OCI-LY1 (cell line): ENCODE measurements at regions not wholly inside any gene's neighbourhood (a gene's known extent, or its start where the extent isn't known, plus 50 kb on each side); places are given as distances from the start of the nearest gene placed in this dataset.

Experiments
- H2AFZ ChIP-seq: fragments of 200-600 bp; sonication (generic), shearing (Covaris generic); 2 replicates; pipeline ENCODE4 v1.6.0; 2014; ENCODE audit warnings: antibody characterized with exemption, mild to moderate bottlenecking, low read length
- H3F3A ChIP-seq: fragments of 200-600 bp; sonication (generic), shearing (Covaris generic); 2 replicates; pipeline ENCODE4 v1.6.0; 2014; ENCODE audit warnings: mild to moderate bottlenecking, antibody characterized with exemption, low read length, moderate library complexity; ENCODE audit not compliant: insufficient read depth
- H3K27ac ChIP-seq: fragments of 200-600 bp; sonication (generic); 2 replicates; pipeline ENCODE4 v1.5.1; 2014; ENCODE audit warnings: low read length, mixed run types, mild to moderate bottlenecking, low read depth; ENCODE audit not compliant: poor library complexity, severe bottlenecking
- H3K27me3 ChIP-seq: fragments of 200-600 bp; sonication (generic); 2 replicates; pipeline ENCODE4 v1.6.0; 2014; ENCODE audit warnings: antibody characterized with exemption, mild to moderate bottlenecking, low read length, moderate library complexity; ENCODE audit not compliant: insufficient read depth
- H3K36me3 ChIP-seq: fragments of 200-600 bp; sonication (generic); 2 replicates; pipeline ENCODE4 v1.6.1; 2014; ENCODE audit warnings: mild to moderate bottlenecking, antibody characterized with exemption, low read length, moderate library complexity, mixed read lengths; ENCODE audit not compliant: insufficient read depth
- H3K4me1 ChIP-seq: fragments of 200-600 bp; sonication (generic); 2 replicates; pipeline ENCODE4 v1.5.1; 2014; ENCODE audit warnings: mild to moderate bottlenecking, low read length, moderate library complexity; ENCODE audit not compliant: insufficient read depth, severe bottlenecking
- H3K4me2 ChIP-seq: fragments of 200-600 bp; sonication (generic), shearing (Covaris generic); 2 replicates; pipeline ENCODE4 v1.6.1; 2014; ENCODE audit warnings: low read length
- H3K4me3 ChIP-seq: fragments of 200-600 bp; sonication (generic); 2 replicates; pipeline ENCODE4 v1.5.1; 2014; ENCODE audit warnings: low read length, low read depth, mild to moderate bottlenecking, mixed read lengths; ENCODE audit not compliant: poor library complexity, severe bottlenecking
- H3K79me2 ChIP-seq: fragments of 200-600 bp; shearing (Covaris generic); 2 replicates; pipeline ENCODE4 v1.6.1; 2016; ENCODE audit warnings: mixed run types, low read length, mixed read lengths; ENCODE audit not compliant: insufficient read depth
- H3K9ac ChIP-seq: fragments of 200-600 bp; sonication (generic), shearing (Covaris generic); 2 replicates; pipeline ENCODE4 v1.6.1; 2014; ENCODE audit warnings: mild to moderate bottlenecking, low read length, mixed read lengths
- H3K9me2 ChIP-seq: fragments of 200-600 bp; sonication (generic), shearing (Covaris generic); 2 replicates; pipeline ENCODE4 v1.6.1; 2014; ENCODE audit warnings: low read depth, mild to moderate bottlenecking, low read length, mixed read lengths
- H3K9me3 ChIP-seq: fragments of 200-600 bp; shearing (Covaris generic); 2 replicates; pipeline ENCODE4 v1.6.1; 2014; ENCODE audit warnings: low read length, mixed read lengths
- H4K20me1 ChIP-seq: fragments of 200-600 bp; sonication (generic), shearing (Covaris generic); 2 replicates; pipeline ENCODE4 v1.6.0; 2016; ENCODE audit warnings: mild to moderate bottlenecking, low read length; ENCODE audit not compliant: insufficient read depth
- EZH2 ChIP-seq: fragments of 200-600 bp; sonication (generic), shearing (Covaris generic); IDR thresholded peaks from 2 replicates; pipeline ENCODE4 v1.8.0; 2017; ENCODE audit warnings: borderline replicate concordance, mixed run types, mild to moderate bottlenecking, antibody characterized with exemption, low read length, moderate library complexity, mixed read lengths
- TF ChIP-seq, protein P1 (sequence below): fragments of 200-600 bp; sonication (generic), shearing (Covaris generic); IDR thresholded peaks from 2 replicates; pipeline ENCODE4 v1.5.1; 2017; ENCODE audit warnings: mild to moderate bottlenecking, antibody characterized with exemption, low read length, moderate library complexity, mixed read lengths

GRCh38 chr16:85288341-85288868, 176.1 kb upstream of the CIBAR2 start:
- no peak overlapping the region for H3K27ac ChIP-seq
- TF ChIP-seq, protein P1, sequence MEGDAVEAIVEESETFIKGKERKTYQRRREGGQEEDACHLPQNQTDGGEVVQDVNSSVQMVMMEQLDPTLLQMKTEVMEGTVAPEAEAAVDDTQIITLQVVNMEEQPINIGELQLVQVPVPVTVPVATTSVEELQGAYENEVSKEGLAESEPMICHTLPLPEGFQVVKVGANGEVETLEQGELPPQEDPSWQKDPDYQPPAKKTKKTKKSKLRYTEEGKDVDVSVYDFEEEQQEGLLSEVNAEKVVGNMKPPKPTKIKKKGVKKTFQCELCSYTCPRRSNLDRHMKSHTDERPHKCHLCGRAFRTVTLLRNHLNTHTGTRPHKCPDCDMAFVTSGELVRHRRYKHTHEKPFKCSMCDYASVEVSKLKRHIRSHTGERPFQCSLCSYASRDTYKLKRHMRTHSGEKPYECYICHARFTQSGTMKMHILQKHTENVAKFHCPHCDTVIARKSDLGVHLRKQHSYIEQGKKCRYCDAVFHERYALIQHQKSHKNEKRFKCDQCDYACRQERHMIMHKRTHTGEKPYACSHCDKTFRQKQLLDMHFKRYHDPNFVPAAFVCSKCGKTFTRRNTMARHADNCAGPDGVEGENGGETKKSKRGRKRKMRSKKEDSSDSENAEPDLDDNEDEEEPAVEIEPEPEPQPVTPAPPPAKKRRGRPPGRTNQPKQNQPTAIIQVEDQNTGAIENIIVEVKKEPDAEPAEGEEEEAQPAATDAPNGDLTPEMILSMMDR: no peak
- TF ChIP-seq EZH2: no peak
- H3K9me2 ChIP-seq: no peaks in the 10 kb centered on the region
- no peak overlapping the region for H2AFZ ChIP-seq
- no peak overlapping the region for H3K4me2 ChIP-seq
- H3F3A ChIP-seq: no peaks in the 10 kb centered on the region
- H3K36me3 ChIP-seq: no peaks in the 10 kb centered on the region
- H3K4me3 ChIP-seq: no peak overlapping the region
- H3K9ac ChIP-seq: no peak overlapping the region
- peaks cover 13% of the 10 kb centered on the region for H3K27me3 ChIP-seq
- H4K20me1 ChIP-seq: no peaks in the 10 kb centered on the region
- no peaks in the 10 kb centered on the region for H3K4me1 ChIP-seq
- no peaks in the 10 kb centered on the region for H3K9me3 ChIP-seq
- H3K79me2 ChIP-seq: no peaks in the 10 kb centered on the region

DNA sequence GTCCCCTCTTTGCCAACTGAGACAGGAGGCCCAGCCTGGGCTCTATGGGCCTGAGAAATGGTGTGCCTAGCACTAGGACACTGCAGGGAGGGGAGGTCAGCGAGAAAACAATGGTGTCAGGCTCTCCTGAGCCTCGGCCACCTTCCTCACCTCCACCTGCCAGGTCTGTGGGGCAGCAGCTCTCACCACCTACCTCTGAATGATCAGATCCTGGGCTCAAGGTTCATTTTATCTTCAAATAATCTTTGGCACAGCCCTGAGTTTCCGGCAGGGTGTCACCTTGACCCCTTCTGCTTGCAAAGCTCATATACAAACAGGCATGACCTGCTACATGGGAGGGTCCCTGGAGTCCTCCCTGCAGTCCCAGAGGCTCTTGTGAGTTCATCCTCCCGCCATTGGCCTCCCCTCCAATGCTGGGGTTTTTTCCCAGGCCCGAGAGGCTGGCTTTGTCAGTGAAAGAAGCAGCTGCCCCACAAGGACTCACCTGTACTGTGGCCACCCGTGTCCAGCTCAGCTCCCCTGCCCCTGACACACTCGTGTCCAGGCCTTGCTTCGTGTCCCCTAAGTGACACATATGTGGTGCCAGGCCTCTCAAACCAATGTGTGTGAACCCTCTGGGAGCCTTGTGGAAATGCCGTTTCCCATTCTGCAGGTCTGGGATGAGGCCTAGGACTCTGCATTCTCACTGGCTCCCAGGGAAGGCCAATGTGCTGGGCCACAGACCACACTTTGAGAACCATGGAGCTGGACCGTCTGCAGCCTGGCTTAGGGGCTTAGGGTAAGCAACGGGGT, 176.8 kb upstream of the CIBAR2 start:
- H4K20me1 ChIP-seq: no peaks in the 10 kb centered on the region
- H3K9ac ChIP-seq: no peak overlapping the region
- H3K4me3 ChIP-seq: no peak overlapping the region
- H3K9me2 ChIP-seq: no peaks in the 10 kb centered on the region
- H3K4me2 ChIP-seq: no peak overlapping the region
- H3K27me3 ChIP-seq: peaks cover 13% of the 10 kb centered on the region
- no peaks in the 10 kb centered on the region for H3K79me2 ChIP-seq
- no peaks in the 10 kb centered on the region for H3K9me3 ChIP-seq
- H3F3A ChIP-seq: no peaks in the 10 kb centered on the region
- TF ChIP-seq EZH2: no peak
- TF ChIP-seq, protein P1: no peak
- H3K27ac ChIP-seq: no peak overlapping the region
- no peak overlapping the region for H2AFZ ChIP-seq
- no peaks in the 10 kb centered on the region for H3K36me3 ChIP-seq
- no peaks in the 10 kb centered on the region for H3K4me1 ChIP-seq

DNA sequence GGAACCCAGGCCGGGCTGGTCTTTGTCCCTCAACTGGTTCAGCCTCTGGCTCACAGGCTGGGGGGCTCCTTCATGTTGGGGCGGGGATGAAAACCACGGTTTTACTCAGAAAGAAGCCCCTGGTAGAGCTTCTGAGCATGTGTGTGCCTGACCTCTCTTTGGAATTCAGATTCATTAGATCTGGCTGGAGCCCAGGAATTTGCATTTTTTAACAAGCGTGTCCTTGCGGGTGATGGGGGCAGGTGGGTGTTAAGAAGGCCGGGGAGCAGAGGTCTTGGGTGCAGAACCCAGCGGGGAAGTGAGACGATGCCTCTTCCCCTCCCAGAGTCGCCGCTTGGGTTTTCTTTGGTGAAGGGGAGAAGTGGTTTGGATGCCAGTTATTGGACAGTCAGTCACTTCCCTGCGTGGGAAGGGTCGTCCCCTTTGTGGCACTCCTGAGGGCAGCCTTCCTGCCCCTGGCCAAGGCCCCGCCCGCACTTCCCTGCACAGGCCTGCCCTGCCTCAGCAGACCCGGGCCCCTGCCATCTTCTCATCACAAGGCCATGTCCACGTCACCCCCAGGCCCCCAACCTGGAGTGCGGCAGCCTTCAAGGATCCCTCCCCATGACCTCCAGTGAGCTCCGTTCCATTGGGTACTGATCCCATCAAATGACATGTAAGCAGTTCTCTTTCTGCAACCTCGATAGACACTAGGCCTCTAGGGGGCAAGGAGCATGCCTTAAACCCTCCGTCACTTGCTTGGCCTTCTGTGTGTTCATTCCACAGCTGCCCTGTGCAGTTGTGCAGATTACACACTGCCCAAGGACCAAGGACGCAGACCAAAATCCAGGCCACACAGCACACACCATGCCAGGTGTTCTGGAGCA, 177.7 kb upstream of the CIBAR2 start:
- no peak overlapping the region for H3K27ac ChIP-seq
- no peaks in the 10 kb centered on the region for H3K4me1 ChIP-seq
- no peaks in the 10 kb centered on the region for H3K36me3 ChIP-seq
- no peaks in the 10 kb centered on the region for H3F3A ChIP-seq
- H3K9me2 ChIP-seq: no peaks in the 10 kb centered on the region
- H3K79me2 ChIP-seq: no peaks in the 10 kb centered on the region
- H3K4me3 ChIP-seq: no peak overlapping the region
- no peak overlapping the region for H2AFZ ChIP-seq
- no peaks in the 10 kb centered on the region for H4K20me1 ChIP-seq
- H3K4me2 ChIP-seq: no peak overlapping the region
- no peak overlapping the region for H3K9ac ChIP-seq
- H3K9me3 ChIP-seq: no peaks in the 10 kb centered on the region
- TF ChIP-seq EZH2: no peak
- TF ChIP-seq, protein P1: no peak
- H3K27me3 ChIP-seq: peaks cover 13% of the 10 kb centered on the region
